AG04450 (cell line): ENCODE measurements at regions not wholly inside any gene's neighbourhood (a gene's known extent, or its start where the extent isn't known, plus 50 kb on each side); places are given as distances from the start of the nearest gene placed in this dataset.
"Not testable (repeated sequence)": the region's sequence is repeated elsewhere in the genome, so short reads cannot be mapped to it uniquely, and the experiment has no call there.

Experiments used
- CTCF ChIA-PET: fragments of 300-600, 350-600 bp; formaldehyde crosslinking; extraction: SDS; loops from one replicate; lab custom pipeline; 2022; ENCODE audit warnings: antibody characterized with exemption, inconsistent platforms; lab: Charles Lee
- POLR2A ChIA-PET: fragments of 350-600 bp; formaldehyde crosslinking; extraction: SDS; loops from one replicate; lab custom pipeline; 2021; ENCODE audit warnings: antibody characterized with exemption, inconsistent platforms; lab: Yijun Ruan, JAX
- DNase-seq: peaks from one replicate; pipeline ENCODE4 v3.0.0-alpha.2; 2011; ENCODE audit warnings: low read depth, low spot score
- H3K27ac ChIP-seq: one replicate; pipeline ENCODE4 v1.5.1; 2012; ENCODE audit warnings: low read depth, low read length, control low read depth
- H3K27me3 ChIP-seq: one replicate; pipeline ENCODE4 v1.6.0; 2012; ENCODE audit warnings: low read length; ENCODE audit not compliant: control insufficient read depth, insufficient read depth
- H3K4me3 ChIP-seq: 2 replicates; pipeline ENCODE4 v1.5.1; 2011; ENCODE audit warnings: mild to moderate bottlenecking, low read depth, low read length, control low read depth
- H3K9me3 ChIP-seq: 2 replicates; pipeline ENCODE4 v1.5.1; 2012; ENCODE audit warnings: low read length; ENCODE audit not compliant: control insufficient read depth, insufficient read depth
- CTCF ChIP-seq: IDR thresholded peaks from 2 replicates; pipeline ENCODE4 v1.5.1; 2011; ENCODE audit warnings: low read depth, low read length, control low read depth, inconsistent platforms

DNA sequence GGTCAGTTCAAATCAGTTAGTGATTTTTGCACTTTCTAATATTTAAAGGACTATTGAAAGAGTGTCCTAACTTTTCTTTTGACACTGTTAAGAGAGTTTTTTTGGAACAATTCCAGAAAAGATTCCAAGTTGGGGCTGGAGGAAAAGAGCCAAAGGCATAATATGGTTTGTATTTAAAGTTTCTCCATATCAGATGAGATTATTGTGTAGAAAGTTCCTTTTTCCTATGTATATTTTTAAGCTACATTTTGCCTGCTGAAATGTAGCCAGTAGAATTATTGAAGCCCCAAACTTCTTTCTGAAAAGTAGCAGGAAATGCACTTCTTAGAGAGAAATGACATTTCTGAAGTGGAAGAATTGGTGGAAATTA lies 136.5 kb upstream of the TSC22D2 start:
- no peaks in the 10 kb centered on the region for H3K27me3 ChIP-seq
- H3K27ac ChIP-seq: no peak overlapping the region
- no peaks in the 10 kb centered on the region for H3K9me3 ChIP-seq
- ChIA-PET CTCF (no interaction called here), POLR2A (no interaction called here)
- no peak for DNase-seq
- no peak for TF ChIP-seq CTCF
- no peak overlapping the region for H3K4me3 ChIP-seq

- ChIA-PET CTCF (no interaction called here), POLR2A (no interaction called here)
- TF ChIP-seq CTCF: no peak
- no peak overlapping the region for H3K27ac ChIP-seq
- DNase-seq: no peak
- no peak overlapping the region for H3K4me3 ChIP-seq
- H3K27me3 ChIP-seq: no peaks in the 10 kb centered on the region
- no peaks in the 10 kb centered on the region for H3K9me3 ChIP-seq
These were observed 137.1 kb upstream of the TSC22D2 start for GRCh38 chr3:150270883-150271590.

- H3K4me3 ChIP-seq, H3K9me3 ChIP-seq, DNase-seq, H3K27ac ChIP-seq, H3K27me3 ChIP-seq, POLR2A ChIA-PET, CTCF ChIA-PET: not testable (repeated sequence)
These were observed 137.7 kb upstream of the TSC22D2 start for GRCh38 chr3:150270444-150270843.

DNA sequence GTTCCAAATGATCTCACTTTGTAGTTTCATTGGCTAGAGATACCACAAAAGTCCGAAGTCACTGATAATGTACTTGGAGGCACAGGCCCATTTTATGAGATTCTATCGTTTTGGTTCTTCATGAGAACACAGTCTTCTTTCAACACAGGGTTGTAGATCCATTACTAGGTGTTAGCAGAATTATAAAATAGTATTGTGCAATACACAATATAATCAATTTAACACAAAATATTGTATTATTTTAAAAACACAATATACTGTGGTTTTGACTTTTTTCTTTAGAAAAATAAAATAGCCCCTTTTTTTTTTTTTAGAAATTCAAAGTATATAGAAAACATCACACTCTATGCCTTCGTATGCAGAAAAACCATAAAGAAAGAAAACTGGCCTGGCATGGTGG lies 138.6 kb upstream of the TSC22D2 start:
- ChIA-PET POLR2A (no interaction called here), CTCF (interaction anchor here (0.6 kb wide), 1 partner anchor 775 kb away, joined by 3 read pairs; no protein-coding TSS in a partner anchor)
- Histone ChIP-seq H3K4me3 (no peak overlapping the region), H3K27ac (no peak overlapping the region), H3K27me3 (no peaks in the 10 kb centered on the region), H3K9me3 (no peaks in the 10 kb centered on the region)
- no peak for DNase-seq
- TF ChIP-seq CTCF: no peak

DNA sequence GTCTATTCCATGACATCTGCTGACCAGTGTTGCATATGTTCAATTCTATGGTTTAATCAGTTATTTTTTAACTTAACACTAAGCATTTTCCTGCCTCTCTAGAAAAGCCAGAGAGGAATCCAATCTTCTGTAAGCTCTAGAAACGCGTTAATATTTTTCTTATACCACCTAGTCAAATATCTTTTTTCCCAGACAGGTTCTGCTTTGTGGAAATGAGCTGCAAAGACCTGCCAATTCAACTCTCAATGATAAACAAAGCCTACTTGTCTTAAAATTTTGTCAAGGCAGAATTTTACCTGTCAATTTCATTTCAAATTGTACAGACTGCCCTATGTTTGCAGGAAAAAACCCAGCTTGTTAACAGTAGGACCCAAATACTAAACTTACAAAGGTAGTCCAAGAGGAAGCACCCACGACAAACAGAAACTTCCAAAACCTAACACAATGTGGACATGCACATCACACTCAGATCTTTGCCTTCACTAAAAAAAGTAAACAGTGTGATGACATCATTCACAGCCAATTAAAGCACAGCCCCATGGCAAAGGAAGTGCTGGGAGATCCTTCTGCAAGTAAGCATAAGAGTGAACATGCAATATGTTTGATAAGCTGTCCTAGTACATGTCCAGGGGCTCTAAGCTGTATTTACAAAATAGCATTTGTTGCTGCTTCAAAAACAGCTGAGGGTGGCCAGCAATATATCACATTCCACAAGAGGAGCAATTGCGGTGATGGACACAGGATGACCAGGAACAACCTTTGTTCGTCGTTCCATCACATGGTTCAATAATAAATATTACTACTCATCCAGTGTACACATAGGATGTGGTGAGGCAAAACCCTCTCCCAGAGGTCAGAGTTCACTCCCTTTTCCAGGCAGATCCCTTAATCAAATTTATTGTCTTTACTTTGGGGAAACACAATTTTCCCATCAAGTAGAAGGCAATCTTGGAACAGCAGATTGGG lies 139.4 kb upstream of the TSC22D2 start:
- no peaks in the 10 kb centered on the region for H3K27me3 ChIP-seq
- TF ChIP-seq CTCF: no peak
- CTCF ChIA-PET: interaction anchor here (0.6 to 0.7 kb wide), 2 partner anchors 227 to 774 kb away, joined by 3 to 4 read pairs; no protein-coding TSS in a partner anchor
- POLR2A ChIA-PET: no interaction called here
- H3K27ac ChIP-seq: no peak overlapping the region
- DNase-seq: no peak
- H3K4me3 ChIP-seq: no peak overlapping the region
- H3K9me3 ChIP-seq: no peaks in the 10 kb centered on the region
